WERI-Rb-1 (cell line): ENCODE measurements at regions not wholly inside any gene's neighbourhood (a gene's known extent, or its start where the extent isn't known, plus 50 kb on each side); places are given as distances from the start of the nearest gene placed in this dataset.

Experiments used
- DNase-seq: peaks from one replicate; pipeline ENCODE4 v3.0.0-alpha.2; 2020
- H3K27ac ChIP-seq: fragments of 250-450 bp; sonication (Bioruptor Pico); 2 replicates; pipeline ENCODE4 v1.5.1; 2020; ENCODE audit warnings: mild to moderate bottlenecking, moderate library complexity
- H3K27me3 ChIP-seq: fragments of 250-450 bp; sonication (Bioruptor Pico); 2 replicates; pipeline ENCODE4 v1.5.1; 2021; ENCODE audit warnings: mild to moderate bottlenecking, low read depth, moderate library complexity; ENCODE audit not compliant: insufficient read depth, severe bottlenecking
- H3K36me3 ChIP-seq: fragments of 250-450 bp; sonication (Bioruptor Pico); 2 replicates; pipeline ENCODE4 v1.5.1; 2020; ENCODE audit warnings: mild to moderate bottlenecking, moderate library complexity
- H3K4me3 ChIP-seq: 2 replicates; pipeline ENCODE4 v1.5.1; 2011; ENCODE audit warnings: low read depth, mild to moderate bottlenecking, control low read depth, low read length
- H3K9me3 ChIP-seq: fragments of 250-450 bp; sonication (Bioruptor Pico); 2 replicates; pipeline ENCODE4 v1.5.1; 2021; ENCODE audit warnings: mild to moderate bottlenecking, moderate library complexity; ENCODE audit not compliant: severe bottlenecking
- CTCF ChIP-seq: IDR thresholded peaks from 2 replicates; pipeline ENCODE4 v1.5.1; 2011; ENCODE audit warnings: low read depth, mild to moderate bottlenecking, control low read depth, inconsistent platforms, low read length

GRCh38 chr13:78844106-78844505, 185.2 kb upstream of the OBI1 start:
- H3K9me3 ChIP-seq, result no peaks in the 10 kb centered on the region
- no peaks in the 10 kb centered on the region for H3K27me3 ChIP-seq
- no peak overlapping the region for H3K4me3 ChIP-seq
- no peak overlapping the region for H3K27ac ChIP-seq
- H3K36me3 ChIP-seq, result no peaks in the 10 kb centered on the region
- DNase-seq, result no peak
- TF ChIP-seq CTCF, result no peak

DNA sequence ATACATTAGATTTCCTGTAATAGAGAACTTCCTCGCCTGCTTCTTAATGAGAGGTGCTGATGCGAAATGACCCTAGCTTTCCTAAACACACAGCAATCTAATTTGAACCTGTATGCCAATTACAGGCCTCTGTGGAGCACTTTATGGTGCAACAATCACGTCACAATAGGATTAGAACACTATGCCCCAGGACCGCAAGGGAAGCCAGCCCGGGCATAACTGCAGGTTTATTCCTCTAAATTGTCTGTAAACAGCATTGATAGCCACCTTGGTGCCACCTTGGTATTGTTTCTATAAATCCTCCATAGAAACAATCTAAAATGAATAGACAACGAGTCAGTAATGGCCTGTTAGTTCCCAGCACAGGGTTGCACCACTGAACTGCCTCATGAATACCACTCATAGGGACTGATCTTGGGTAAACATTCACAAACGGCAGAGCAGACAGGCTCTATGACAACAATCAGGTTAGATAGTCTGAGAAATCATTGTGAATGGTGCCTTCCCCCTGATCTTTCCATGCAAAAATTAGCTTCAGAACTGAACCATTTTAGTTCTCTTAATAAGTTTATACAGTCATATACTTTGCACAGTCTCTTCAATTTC, 182.5 kb upstream of the OBI1 start:
- no peaks in the 10 kb centered on the region for H3K36me3 ChIP-seq
- H3K4me3 ChIP-seq, result no peak overlapping the region
- no peak overlapping the region for H3K27ac ChIP-seq
- H3K27me3 ChIP-seq, result no peaks in the 10 kb centered on the region
- DNase-seq, result no peak
- TF ChIP-seq CTCF, result no peak
- H3K9me3 ChIP-seq, result no peaks in the 10 kb centered on the region

DNA sequence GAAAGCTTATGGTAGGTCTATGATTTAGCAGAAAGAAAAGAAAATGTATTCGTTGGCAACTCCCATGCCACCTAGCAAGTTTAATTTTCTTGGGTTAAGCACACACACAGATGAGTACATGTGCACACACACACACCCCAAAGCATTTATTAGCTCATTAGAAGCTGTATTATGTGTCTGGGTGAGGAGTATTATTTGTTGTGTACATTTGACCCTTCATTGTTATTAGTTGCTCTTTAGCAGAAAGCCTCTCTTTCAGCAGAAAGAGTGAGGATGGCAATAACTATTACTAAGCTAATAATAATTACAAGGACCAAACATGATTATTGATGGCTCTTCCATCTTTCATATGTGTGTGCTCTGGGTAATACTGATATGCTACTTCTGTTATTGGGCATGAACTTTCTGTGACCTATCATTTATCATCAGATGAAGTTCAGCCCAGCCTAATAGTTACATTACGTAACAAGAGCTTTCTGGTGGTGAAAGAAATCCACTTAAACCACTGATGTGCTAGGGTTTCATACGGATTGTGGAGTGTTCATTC, 177.4 kb upstream of the OBI1 start:
- DNase-seq, result no peak
- Histone ChIP-seq H3K27me3 (no peaks in the 10 kb centered on the region), H3K9me3 (no peaks in the 10 kb centered on the region), H3K27ac (no peak overlapping the region), H3K4me3 (no peak overlapping the region), H3K36me3 (no peaks in the 10 kb centered on the region)
- TF ChIP-seq CTCF, result no peak

GRCh38 chr13:78832461-78832860, 173.5 kb upstream of the OBI1 start:
- no peaks in the 10 kb centered on the region for H3K27me3 ChIP-seq
- no peaks in the 10 kb centered on the region for H3K36me3 ChIP-seq
- H3K27ac ChIP-seq, result no peak overlapping the region
- DNase-seq, result no peak
- no peak for TF ChIP-seq CTCF
- no peak overlapping the region for H3K4me3 ChIP-seq
- no peaks in the 10 kb centered on the region for H3K9me3 ChIP-seq

DNA sequence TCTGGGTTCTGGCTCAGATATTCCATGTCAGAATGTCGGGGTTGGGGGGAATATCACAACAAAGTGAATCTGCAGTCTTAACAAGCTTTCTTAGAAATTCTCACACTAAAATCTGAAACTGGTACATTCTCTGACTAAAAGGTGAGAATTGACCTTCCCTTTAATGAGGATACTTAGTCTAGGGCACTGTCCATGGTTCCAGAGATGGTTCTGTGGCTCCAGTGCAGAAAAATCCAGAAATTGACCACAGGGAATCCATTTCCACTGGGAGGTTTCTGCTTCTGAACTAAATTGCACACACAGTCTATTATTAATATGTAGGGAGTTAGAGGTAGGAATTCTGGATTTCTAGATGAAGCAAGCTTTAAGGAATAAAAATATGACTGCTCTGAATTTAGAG, 171.6 kb upstream of the OBI1 start:
- no peak for DNase-seq
- Histone ChIP-seq H3K27ac (no peak overlapping the region), H3K4me3 (no peak overlapping the region), H3K9me3 (no peaks in the 10 kb centered on the region), H3K27me3 (no peaks in the 10 kb centered on the region), H3K36me3 (no peaks in the 10 kb centered on the region)
- TF ChIP-seq CTCF, result no peak

GRCh38 chr13:78829821-78830220, 170.9 kb upstream of the OBI1 start:
- H3K4me3 ChIP-seq, result no peak overlapping the region
- H3K36me3 ChIP-seq, result no peaks in the 10 kb centered on the region
- no peaks in the 10 kb centered on the region for H3K9me3 ChIP-seq
- TF ChIP-seq CTCF, result no peak
- DNase-seq, result no peak
- no peak overlapping the region for H3K27ac ChIP-seq
- no peaks in the 10 kb centered on the region for H3K27me3 ChIP-seq
